Thyroid gland (tissue), 4 donors: ENCODE measurements at regions not wholly inside any gene's neighbourhood (a gene's known extent, or its start where the extent isn't known, plus 50 kb on each side); places are given as distances from the start of the nearest gene placed in this dataset.

ENCODE experiments used
- POLR2A ChIP-seq, 2 donors: fragments of 450-650 bp; IDR thresholded peaks; one replicate each; pipeline ENCODE4 v1.6.1; 2017; ENCODE audit warnings: antibody characterized with exemption in 2 of 2, mild to moderate bottlenecking in 2 of 2, moderate library complexity in 1 of 2
- TF ChIP-seq, protein P1 (sequence below), 6 experiments: fragments of 200-600 bp in 3 of 6; fragments of 450-650 bp in 3 of 6; sonication (generic) in 3 of 6; IDR thresholded peaks; one replicate each; pipeline ENCODE4 v1.5.1; 2016 to 2019; ENCODE audit warnings: antibody characterized with exemption in 6 of 6, mild to moderate bottlenecking in 2 of 6, inconsistent platforms in 1 of 6, moderate library complexity in 1 of 6

DNA sequence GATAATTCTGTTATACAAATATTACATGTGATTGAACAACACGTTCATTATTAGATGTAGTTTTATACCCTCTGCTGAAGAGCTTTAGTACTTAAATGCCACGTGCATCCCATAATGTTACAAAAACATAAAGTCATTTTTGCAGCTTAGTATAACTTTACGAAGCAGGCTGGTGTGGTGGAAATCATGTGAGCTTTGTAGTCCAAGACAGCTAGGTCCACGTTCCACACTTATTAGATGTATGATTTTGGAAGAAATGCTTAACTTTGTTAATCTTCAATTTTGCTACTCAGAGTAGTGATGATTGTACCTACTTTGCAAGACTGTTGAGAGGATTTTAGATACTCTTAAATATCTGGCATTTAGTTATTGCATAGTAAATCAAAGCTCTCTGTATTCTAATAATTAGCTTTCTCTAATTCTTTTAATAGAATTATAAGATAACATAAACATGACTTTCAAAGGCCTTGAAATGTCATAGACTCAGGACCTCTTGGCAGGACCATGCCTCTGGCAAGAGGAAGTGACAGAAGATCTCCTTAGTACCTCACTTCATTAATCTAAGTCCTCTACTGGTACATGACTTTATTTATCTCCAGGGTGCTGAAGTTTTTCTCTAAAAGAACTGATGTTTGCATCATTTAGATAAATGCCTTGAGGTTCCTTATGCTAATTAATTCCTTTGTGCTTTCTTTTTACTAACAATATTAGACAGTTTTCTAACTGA, 153.7 kb downstream of the PCDH20 start:
- no peak for TF ChIP-seq POLR2A (IDR thresholded peaks at IDR 0.05)
- TF ChIP-seq, protein P1, sequence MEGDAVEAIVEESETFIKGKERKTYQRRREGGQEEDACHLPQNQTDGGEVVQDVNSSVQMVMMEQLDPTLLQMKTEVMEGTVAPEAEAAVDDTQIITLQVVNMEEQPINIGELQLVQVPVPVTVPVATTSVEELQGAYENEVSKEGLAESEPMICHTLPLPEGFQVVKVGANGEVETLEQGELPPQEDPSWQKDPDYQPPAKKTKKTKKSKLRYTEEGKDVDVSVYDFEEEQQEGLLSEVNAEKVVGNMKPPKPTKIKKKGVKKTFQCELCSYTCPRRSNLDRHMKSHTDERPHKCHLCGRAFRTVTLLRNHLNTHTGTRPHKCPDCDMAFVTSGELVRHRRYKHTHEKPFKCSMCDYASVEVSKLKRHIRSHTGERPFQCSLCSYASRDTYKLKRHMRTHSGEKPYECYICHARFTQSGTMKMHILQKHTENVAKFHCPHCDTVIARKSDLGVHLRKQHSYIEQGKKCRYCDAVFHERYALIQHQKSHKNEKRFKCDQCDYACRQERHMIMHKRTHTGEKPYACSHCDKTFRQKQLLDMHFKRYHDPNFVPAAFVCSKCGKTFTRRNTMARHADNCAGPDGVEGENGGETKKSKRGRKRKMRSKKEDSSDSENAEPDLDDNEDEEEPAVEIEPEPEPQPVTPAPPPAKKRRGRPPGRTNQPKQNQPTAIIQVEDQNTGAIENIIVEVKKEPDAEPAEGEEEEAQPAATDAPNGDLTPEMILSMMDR (IDR thresholded peaks at IDR 0.05), result no peak
